ENCODE measurements at regions not wholly inside any gene's neighbourhood (a gene's known extent, or its start where the extent isn't known, plus 50 kb on each side); places are given as distances from the start of the nearest gene placed in this dataset.

- TF ChIP-seq CTCF (IDR thresholded peaks at IDR 0.05): no peak
- no peak for TF ChIP-seq ZNF121 (CRISPR knock-in tag; IDR thresholded peaks at IDR 0.05)
- no peak for TF ChIP-seq TEAD4 (CRISPR knock-in tag; IDR thresholded peaks at IDR 0.05)
These were observed 58.1 kb upstream of the ERBB4 start for GRCh38 chr2:212596688-212597087.
